GM12878 (cell line): ENCODE measurements at regions not wholly inside any gene's neighbourhood (a gene's known extent, or its start where the extent isn't known, plus 50 kb on each side); places are given as distances from the start of the nearest gene placed in this dataset.

Experiments used
- ATAC-seq: fragments of 200-7000 bp; cut with Tn5 transposase; 3 replicates; pipeline ENCODE4 v1.9.1; 2020; ENCODE audit warnings: mild to moderate bottlenecking, moderate library complexity
- BruUV-seq: library from RNA; stranded (reverse); fragments of 400-500 nt; replicated peaks from 2 replicates; lab custom pipeline; 2021; lab: Mats Ljungman, UMichigan
- CTCF ChIA-PET: fragments of 300-600 bp; sonication (Branson Sonifier 250); formaldehyde crosslinking; extraction: SDS; loops from one replicate; lab custom pipeline; 2021; ENCODE audit warnings: inconsistent platforms; lab: Yijun Ruan, JAX
- POLR2A ChIA-PET: fragments of 350-600 bp; formaldehyde crosslinking; extraction: SDS; loops from one replicate; lab custom pipeline; 2021; ENCODE audit warnings: inconsistent platforms; lab: Charles Lee
- RAD21 ChIA-PET: fragments of 300-600 bp; sonication (Branson Sonifier 250); formaldehyde crosslinking; loops from one replicate; lab custom pipeline; 2023; ENCODE audit warnings: antibody characterized with exemption; ENCODE audit not compliant: unreplicated experiment; lab: Charles Lee
- SMC1A ChIA-PET: fragments of 300-600 bp; sonication (Branson Sonifier 250); formaldehyde crosslinking; loops from one replicate; lab custom pipeline; 2023; ENCODE audit not compliant: unreplicated experiment, uncharacterized antibody; lab: Charles Lee
- DNase-seq: peaks from one replicate; pipeline ENCODE4 v3.0.0-alpha.2; 2011; ENCODE audit warnings: low read depth, low spot score
- FAIRE-seq: peaks from 3 replicates; lab custom pipeline; 2011; peaks lifted over from hg19 to GRCh38; lab: Jason Lieb, UNC
- H2AFZ ChIP-seq: 2 replicates; pipeline ENCODE4 v1.6.0; 2011; ENCODE audit warnings: low read depth, low read length, control low read depth; ENCODE audit not compliant: control insufficient read depth
- H3K27ac ChIP-seq: 2 replicates; pipeline ENCODE4 v1.5.1; 2011; ENCODE audit warnings: control low read depth; ENCODE audit not compliant: control insufficient read depth, insufficient read depth
- H3K27me3 ChIP-seq, 2 experiments: replicated peaks in 1 of 2; 2 replicates each; pipeline versions ENCODE4 v1.6.0 to v1.6.1; 2011; ENCODE audit warnings: low read length in 1 of 2; ENCODE audit not compliant: control insufficient read depth in 2 of 2, insufficient read depth in 2 of 2
- H3K36me3 ChIP-seq, 2 experiments: 2 replicates each; pipeline ENCODE4 v1.5.1; 2011; ENCODE audit warnings: low read length in 1 of 2; ENCODE audit not compliant: control insufficient read depth in 2 of 2, insufficient read depth in 2 of 2
- H3K4me1 ChIP-seq: 2 replicates; pipeline ENCODE4 v1.6.1; 2011; ENCODE audit warnings: mild to moderate bottlenecking, low read length, moderate library complexity, mixed read lengths; ENCODE audit not compliant: control insufficient read depth, insufficient read depth
- H3K4me2 ChIP-seq: 2 replicates; pipeline ENCODE4 v1.6.0; 2011; ENCODE audit warnings: control low read depth; ENCODE audit not compliant: control insufficient read depth, insufficient read depth
- H3K4me3 ChIP-seq: fragments of 200-600 bp; sonication (generic); 2 replicates; pipeline ENCODE4 v1.5.1; 2016
- H3K79me2 ChIP-seq: 2 replicates; pipeline ENCODE4 v1.6.0; 2011; ENCODE audit warnings: low read length; ENCODE audit not compliant: control insufficient read depth, insufficient read depth
- H3K9ac ChIP-seq: 2 replicates; pipeline ENCODE4 v1.8.0; 2011; ENCODE audit warnings: low read length, control low read depth, mixed read lengths; ENCODE audit not compliant: control insufficient read depth, insufficient read depth
- H3K9me3 ChIP-seq: replicated peaks from 3 replicates; pipeline ENCODE4 v1.5.1; 2011; ENCODE audit warnings: mild to moderate bottlenecking, low read length; ENCODE audit not compliant: control insufficient read depth, insufficient read depth
- H4K20me1 ChIP-seq: 2 replicates; pipeline ENCODE4 v1.6.0; 2011; ENCODE audit not compliant: control insufficient read depth, insufficient read depth
- HDAC6 ChIP-seq: fragments of 200-600 bp; sonication (generic); IDR thresholded peaks from one replicate; pipeline ENCODE4 v1.8.0; 2017; ENCODE audit warnings: antibody characterized with exemption; ENCODE audit not compliant: unreplicated experiment
- NFXL1 ChIP-seq: fragments of 450-650 bp; IDR thresholded peaks from 2 replicates; pipeline ENCODE4 v1.6.1; 2017; ENCODE audit warnings: antibody characterized with exemption, mild to moderate bottlenecking, borderline replicate concordance
- ZNF207 ChIP-seq: fragments of 450-650 bp; IDR thresholded peaks from 2 replicates; pipeline ENCODE4 v1.6.1; 2014; ENCODE audit warnings: antibody characterized with exemption, mild to moderate bottlenecking, borderline replicate concordance
- ZNF687 ChIP-seq: fragments of 450-650 bp; IDR thresholded peaks from 2 replicates; pipeline ENCODE4 v1.6.1; 2017; ENCODE audit warnings: mild to moderate bottlenecking, moderate library complexity
- WGBS: methylation state at CpG from one replicate; pipeline ENCODE4 v1.1.6; 2016; ENCODE audit warnings: low lambda C conversion rate; ENCODE audit not compliant: insufficient replicate concordance, insufficient coverage; ENCODE audit errors: missing lambda C conversion rate; 5-methylcytosine and 5-hydroxymethylcytosine counted together
- in situ Hi-C: fragments of 300-500 bp; cut with MboI; formaldehyde crosslinking; loops from 9 replicates; pipeline ENCODE4 v1.14.3; 2018; ENCODE audit warnings: mixed read lengths
- intact Hi-C: fragments of 100-400 bp; cut with micrococcal nuclease; formaldehyde crosslinking; loops from one replicate; pipeline ENCODE4 v1.14.2; 2022; ENCODE audit not compliant: unreplicated experiment
- TF ChIP-seq, protein P1 (sequence below): fragments of 450-650 bp; conservative IDR thresholded peaks from 2 replicates; pipeline ENCODE4 v1.6.1; 2017; ENCODE audit warnings: mild to moderate bottlenecking, moderate library complexity

- no peak for TF ChIP-seq HDAC6
- TF ChIP-seq, protein P1, sequence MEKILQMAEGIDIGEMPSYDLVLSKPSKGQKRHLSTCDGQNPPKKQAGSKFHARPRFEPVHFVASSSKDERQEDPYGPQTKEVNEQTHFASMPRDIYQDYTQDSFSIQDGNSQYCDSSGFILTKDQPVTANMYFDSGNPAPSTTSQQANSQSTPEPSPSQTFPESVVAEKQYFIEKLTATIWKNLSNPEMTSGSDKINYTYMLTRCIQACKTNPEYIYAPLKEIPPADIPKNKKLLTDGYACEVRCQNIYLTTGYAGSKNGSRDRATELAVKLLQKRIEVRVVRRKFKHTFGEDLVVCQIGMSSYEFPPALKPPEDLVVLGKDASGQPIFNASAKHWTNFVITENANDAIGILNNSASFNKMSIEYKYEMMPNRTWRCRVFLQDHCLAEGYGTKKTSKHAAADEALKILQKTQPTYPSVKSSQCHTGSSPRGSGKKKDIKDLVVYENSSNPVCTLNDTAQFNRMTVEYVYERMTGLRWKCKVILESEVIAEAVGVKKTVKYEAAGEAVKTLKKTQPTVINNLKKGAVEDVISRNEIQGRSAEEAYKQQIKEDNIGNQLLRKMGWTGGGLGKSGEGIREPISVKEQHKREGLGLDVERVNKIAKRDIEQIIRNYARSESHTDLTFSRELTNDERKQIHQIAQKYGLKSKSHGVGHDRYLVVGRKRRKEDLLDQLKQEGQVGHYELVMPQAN: no peak
- TF ChIP-seq, all 136 proteins: peak for 0
These were observed 206.4 kb upstream of the PELI2 start (continued) for GRCh38 chr14:55911776-55912175.

DNA sequence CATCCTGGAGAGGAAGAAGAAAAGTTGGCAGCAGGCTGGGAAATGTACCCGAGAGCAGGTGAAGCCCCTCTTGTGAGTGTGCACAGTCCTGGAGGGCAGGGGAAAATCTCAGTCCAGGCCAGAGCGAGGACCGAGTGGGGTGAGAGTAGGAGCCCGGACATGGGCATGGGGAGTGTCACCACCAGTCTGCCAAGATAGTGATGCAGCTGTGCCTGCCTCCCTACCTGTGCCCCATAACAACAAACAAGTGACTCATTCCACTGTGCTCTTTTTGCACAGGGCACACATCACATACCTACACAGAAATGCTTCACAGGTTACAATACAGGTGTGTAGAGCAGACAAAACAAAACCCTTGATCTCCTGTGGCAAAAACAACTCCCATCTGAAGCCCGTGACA is 205.9 kb upstream of the PELI2 start:
- CTCF ChIA-PET: no interaction called here
- POLR2A ChIA-PET: no interaction called here
- BruUV-seq: no TSS peak
- ATAC-seq: no peak
- H3K36me3 ChIP-seq: no peaks in the 10 kb centered on the region
- no peaks in the 10 kb centered on the region for H4K20me1 ChIP-seq
- H3K9ac ChIP-seq: no peak overlapping the region
- no peaks in the 10 kb centered on the region for H3K4me1 ChIP-seq
- no peak for FAIRE-seq
- DNase-seq: no peak
- H3K9me3 ChIP-seq: no peaks in the 10 kb centered on the region
- no peak overlapping the region for H2AFZ ChIP-seq
- H3K27ac ChIP-seq: no peak overlapping the region
- H3K4me3 ChIP-seq: no peak overlapping the region
- H3K79me2 ChIP-seq: no peaks in the 10 kb centered on the region
- 6% methylated on average over 4 of the region's 5 CpGs for WGBS
- TF ChIP-seq ZNF687 (no peak), ZNF207 (no peak), NFXL1 (no peak)
- H3K27me3 ChIP-seq: no peaks in the 10 kb centered on the region; a peak in 2 of 4 replicates
- RAD21 ChIA-PET: no interaction called here
- H3K4me2 ChIP-seq: no peak overlapping the region
- in situ Hi-C loops: no loop called here
- SMC1A ChIA-PET: no interaction called here
- intact Hi-C loops: no loop called here
